Left lung (tissue), 4 donors: ENCODE measurements at regions not wholly inside any gene's neighbourhood (a gene's known extent, or its start where the extent isn't known, plus 50 kb on each side); places are given as distances from the start of the nearest gene placed in this dataset.

Experiments
- ATAC-seq: fragments of 200-7000 bp; cut with Tn5 transposase; one replicate; pipeline ENCODE4 v1.9.1; 2020; ENCODE audit warnings: moderate library complexity
- DNase-seq, 4 donors: peaks; one replicate each; pipeline ENCODE4 v3.0.0-alpha.2; 2013 to 2020
- H3K27ac ChIP-seq, 2 donors: fragments of 200-600 bp; sonication (generic) in 1 of 2; one replicate each; pipeline versions ENCODE4 v1.5.0 to v1.8.0; 2020 to 2021
- H3K27me3 ChIP-seq, 2 donors: fragments of 200-600 bp; sonication (generic) in 1 of 2; one replicate each; pipeline versions ENCODE4 v1.5.0 to v1.8.0; 2020 to 2021
- H3K36me3 ChIP-seq, 2 donors: fragments of 200-600 bp; sonication (generic) in 1 of 2; one replicate each; pipeline versions ENCODE4 v1.5.0 to v1.8.0; 2020 to 2021
- H3K4me1 ChIP-seq, 2 donors: fragments of 200-600 bp; one replicate each; pipeline ENCODE4 v1.8.0; 2021
- H3K4me3 ChIP-seq, 2 donors: fragments of 200-600 bp; sonication (generic) in 1 of 2; one replicate each; pipeline versions ENCODE4 v1.5.0 to v1.8.0; 2020 to 2021; ENCODE audit warnings: mild to moderate bottlenecking in 1 of 2
- H3K9me3 ChIP-seq, 2 donors: fragments of 200-600 bp; sonication (generic) in 1 of 2; one replicate each; pipeline versions ENCODE4 v1.5.0 to v1.8.0; 2020 to 2021
- intact Hi-C, 2 donors: fragments of 100-400 bp; cut with DNase I; formaldehyde crosslinking; loops; one replicate each; pipeline versions ENCODE4 v1.11.2 to v1.14.2; 2022
- TF ChIP-seq, protein P1 (sequence below), 2 donors: fragments of 200-600 bp; sonication (generic) in 1 of 2; IDR thresholded peaks; one replicate each; pipeline versions ENCODE4 v1.5.0 to v1.8.0; 2021; ENCODE audit warnings: antibody characterized with exemption in 2 of 2
- donor health status: DM: no; HTN: yes; CAD: no.
- donor health status: DM: no; HTN: no; CAD: no.

DNA sequence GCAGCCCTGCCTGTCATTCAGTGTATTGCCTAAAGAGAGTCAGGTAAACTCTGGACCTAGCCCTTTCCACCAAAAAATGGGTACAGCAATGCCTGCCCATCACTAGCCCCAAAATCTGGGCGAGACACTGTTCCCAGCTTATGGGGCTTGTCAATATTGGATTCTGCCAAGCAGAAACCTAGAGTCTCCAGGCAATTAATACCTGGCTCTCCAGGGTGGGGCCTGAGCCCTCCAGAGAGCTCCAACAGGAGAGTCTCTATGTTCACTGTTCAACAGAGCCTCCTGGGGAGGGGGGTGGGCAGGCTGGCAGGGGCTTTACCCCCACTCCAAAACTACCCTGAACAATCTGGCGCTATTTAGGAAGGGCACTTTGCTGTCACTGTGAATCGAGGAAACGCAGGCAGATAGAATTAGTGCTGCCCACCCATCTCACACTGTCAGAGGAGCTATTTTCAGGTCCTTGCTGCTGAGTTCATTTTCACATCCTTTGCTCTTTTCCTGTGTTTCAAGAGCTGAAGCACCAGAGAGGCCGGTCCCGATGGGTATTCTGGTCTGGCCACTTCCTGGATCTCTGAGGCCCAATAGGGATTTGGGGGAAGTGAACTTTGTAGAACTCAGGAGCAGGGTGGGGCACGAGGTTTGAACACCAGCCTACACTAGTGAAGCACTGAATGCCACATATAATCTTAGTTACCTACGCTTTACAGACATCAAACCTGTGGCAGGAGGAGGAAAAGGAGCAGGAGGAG is 121.8 kb downstream of the C5orf15 start:
- H3K36me3 ChIP-seq = no peaks in the 10 kb centered on the region
- TF ChIP-seq, protein P1, sequence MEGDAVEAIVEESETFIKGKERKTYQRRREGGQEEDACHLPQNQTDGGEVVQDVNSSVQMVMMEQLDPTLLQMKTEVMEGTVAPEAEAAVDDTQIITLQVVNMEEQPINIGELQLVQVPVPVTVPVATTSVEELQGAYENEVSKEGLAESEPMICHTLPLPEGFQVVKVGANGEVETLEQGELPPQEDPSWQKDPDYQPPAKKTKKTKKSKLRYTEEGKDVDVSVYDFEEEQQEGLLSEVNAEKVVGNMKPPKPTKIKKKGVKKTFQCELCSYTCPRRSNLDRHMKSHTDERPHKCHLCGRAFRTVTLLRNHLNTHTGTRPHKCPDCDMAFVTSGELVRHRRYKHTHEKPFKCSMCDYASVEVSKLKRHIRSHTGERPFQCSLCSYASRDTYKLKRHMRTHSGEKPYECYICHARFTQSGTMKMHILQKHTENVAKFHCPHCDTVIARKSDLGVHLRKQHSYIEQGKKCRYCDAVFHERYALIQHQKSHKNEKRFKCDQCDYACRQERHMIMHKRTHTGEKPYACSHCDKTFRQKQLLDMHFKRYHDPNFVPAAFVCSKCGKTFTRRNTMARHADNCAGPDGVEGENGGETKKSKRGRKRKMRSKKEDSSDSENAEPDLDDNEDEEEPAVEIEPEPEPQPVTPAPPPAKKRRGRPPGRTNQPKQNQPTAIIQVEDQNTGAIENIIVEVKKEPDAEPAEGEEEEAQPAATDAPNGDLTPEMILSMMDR (IDR thresholded peaks at IDR 0.05) = no peak
- no peaks in the 10 kb centered on the region for H3K9me3 ChIP-seq
- DNase-seq (no peak), ATAC-seq (no peak)
- H3K27ac ChIP-seq = no peak overlapping the region
- H3K27me3 ChIP-seq = no peaks in the 10 kb centered on the region
- intact Hi-C loops = no loop called here
- no peak overlapping the region for H3K4me3 ChIP-seq
- H3K4me1 ChIP-seq = no peaks in the 10 kb centered on the region

DNA sequence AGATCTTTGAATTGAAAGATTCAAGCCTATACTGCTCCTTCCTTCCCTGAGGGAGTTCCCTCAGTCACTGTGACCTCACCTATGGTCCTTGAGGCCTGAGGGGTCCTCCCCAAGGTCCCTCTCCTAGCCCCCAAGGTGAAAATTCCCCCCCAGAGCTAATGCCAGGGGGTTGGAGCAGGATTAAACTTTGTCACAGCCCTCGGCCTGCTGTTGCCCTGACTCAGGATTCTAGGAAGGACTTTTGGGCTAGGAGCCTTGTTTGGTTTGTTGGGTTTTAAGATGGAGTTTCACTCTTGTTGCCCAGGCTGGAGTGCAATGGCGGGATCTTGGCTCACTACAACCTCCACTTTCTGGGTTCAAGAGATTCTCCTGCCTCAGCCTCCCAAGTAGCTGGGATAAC is 123.2 kb downstream of the C5orf15 start:
- intact Hi-C loops = no loop called here
- no peaks in the 10 kb centered on the region for H3K4me1 ChIP-seq

DNA sequence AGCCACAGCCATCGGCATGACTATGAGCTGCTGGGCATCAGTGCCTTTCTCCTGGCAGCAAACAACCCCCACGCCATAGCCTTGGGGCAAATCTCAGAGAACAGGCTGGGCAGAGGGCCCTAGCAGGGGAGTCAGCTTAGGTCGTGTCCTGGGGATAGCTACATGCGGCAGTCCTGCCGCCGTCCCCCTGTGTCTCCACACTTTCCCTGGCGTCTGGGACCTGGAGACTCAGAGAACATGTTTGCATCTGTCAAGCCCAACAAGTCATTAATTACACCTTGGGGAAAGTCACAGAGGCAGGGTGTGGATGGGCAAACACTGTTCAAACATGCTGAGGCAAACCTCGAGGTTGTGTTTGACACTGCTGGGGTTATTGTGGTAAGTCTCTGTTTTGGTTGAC is 123.6 kb downstream of the C5orf15 start:
- Histone ChIP-seq H3K36me3 (no peaks in the 10 kb centered on the region), H3K4me1 (no peaks in the 10 kb centered on the region), H3K27ac (no peak overlapping the region), H3K27me3 (no peaks in the 10 kb centered on the region), H3K9me3 (no peaks in the 10 kb centered on the region), H3K4me3 (no peak overlapping the region)
- no peak for DNase-seq
- intact Hi-C loops = no loop called here
- ATAC-seq = no peak
- TF ChIP-seq, protein P1 (IDR thresholded peaks at IDR 0.05) = no peak

More for the DNA sequence above, 123.2 kb downstream of the C5orf15 start:
- ATAC-seq (no peak), DNase-seq (no peak)
- Histone ChIP-seq H3K36me3 (no peaks in the 10 kb centered on the region), H3K27me3 (no peaks in the 10 kb centered on the region), H3K27ac (no peak overlapping the region), H3K4me3 (no peak overlapping the region), H3K9me3 (no peaks in the 10 kb centered on the region)
- TF ChIP-seq, protein P1 (IDR thresholded peaks at IDR 0.05) = no peak

DNA sequence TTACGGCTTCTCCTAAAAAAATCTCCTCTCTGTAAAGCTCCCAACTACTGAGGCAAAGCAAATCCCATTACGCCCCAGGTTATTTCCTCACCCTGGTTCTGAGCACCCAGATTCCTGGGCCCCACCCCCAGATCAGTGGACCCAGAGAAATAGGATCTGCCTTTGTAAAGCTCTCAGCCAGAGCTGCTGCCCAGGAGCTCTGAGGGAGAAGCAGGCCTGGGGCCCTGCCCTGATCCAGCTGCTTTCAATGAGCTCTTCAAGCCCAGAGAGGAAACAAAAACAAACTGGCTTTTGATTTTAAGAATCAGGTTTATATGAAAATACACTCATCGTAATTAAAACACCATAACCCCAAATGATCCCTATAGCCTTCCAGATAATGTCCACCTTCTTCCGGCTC is 124.5 kb downstream of the C5orf15 start:
- no peaks in the 10 kb centered on the region for H3K36me3 ChIP-seq
- no peaks in the 10 kb centered on the region for H3K9me3 ChIP-seq
- TF ChIP-seq, protein P1 (IDR thresholded peaks at IDR 0.05) = no peak
- H3K4me1 ChIP-seq = no peaks in the 10 kb centered on the region
- intact Hi-C loops = no loop called here
- H3K27me3 ChIP-seq = no peaks in the 10 kb centered on the region
- DNase-seq (no peak), ATAC-seq (no peak)
- H3K27ac ChIP-seq = no peak overlapping the region
- H3K4me3 ChIP-seq = no peak overlapping the region

DNA sequence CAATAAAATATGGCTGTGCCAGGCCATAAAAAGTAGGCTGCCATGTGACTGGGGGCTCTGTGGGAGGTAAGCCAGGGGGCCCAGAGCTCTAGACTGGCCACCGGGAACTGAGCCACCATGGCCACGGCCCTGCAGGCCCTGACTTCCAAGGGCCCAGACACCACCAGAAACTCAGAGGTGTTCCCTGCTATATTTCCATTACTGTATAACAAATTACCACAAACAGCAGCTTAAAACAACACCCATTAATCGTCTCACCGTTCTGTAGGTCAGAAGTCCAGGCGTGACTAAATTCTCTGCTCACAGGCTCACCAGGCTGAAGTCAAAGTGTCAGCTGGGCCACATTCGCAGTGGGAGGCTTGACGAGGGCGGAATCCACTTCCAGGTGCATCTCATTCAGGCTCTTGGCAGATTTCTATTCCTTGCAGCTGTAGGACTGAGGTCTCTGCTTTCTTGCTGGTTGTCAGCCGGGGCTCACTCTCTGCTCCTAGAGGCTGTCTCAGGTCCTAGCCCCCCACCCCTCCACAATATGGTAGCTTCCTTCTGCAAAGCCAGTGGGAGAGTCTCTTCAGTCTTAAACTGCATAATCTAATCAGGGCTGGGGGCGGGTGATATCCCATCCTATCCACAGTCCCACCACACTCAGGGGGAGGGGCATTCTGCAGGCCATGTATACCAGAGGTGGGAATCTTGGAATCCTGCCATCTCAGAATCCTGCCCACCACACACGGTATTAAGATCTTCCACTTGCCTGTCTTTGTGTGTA is 125.4 kb downstream of the C5orf15 start:
- Histone ChIP-seq H3K27ac (no peak overlapping the region), H3K4me1 (no peaks in the 10 kb centered on the region), H3K36me3 (no peaks in the 10 kb centered on the region), H3K9me3 (no peaks in the 10 kb centered on the region), H3K4me3 (no peak overlapping the region), H3K27me3 (no peaks in the 10 kb centered on the region)
- ATAC-seq = no peak
- no peak for DNase-seq
- intact Hi-C loops = no loop called here
- TF ChIP-seq, protein P1 (IDR thresholded peaks at IDR 0.05) = no peak
